HG02852 (cell line): ENCODE measurements at regions not wholly inside any gene's neighbourhood (a gene's known extent, or its start where the extent isn't known, plus 50 kb on each side); places are given as distances from the start of the nearest gene placed in this dataset.
"Not testable (repeated sequence)": the region's sequence is repeated elsewhere in the genome, so short reads cannot be mapped to it uniquely, and the experiment has no call there.

ENCODE experiments used
- ATAC-seq: cut with Tn5 transposase; IDR thresholded peaks from one replicate; pipeline ENCODE4 v1.9.1; 2021; ENCODE audit warnings: mild to moderate bottlenecking, moderate library complexity; ENCODE audit not compliant: unreplicated experiment

- no peak for ATAC-seq
Measured at GRCh38 chr1:14421977-14422609, 176.4 kb upstream of the KAZN start.

DNA sequence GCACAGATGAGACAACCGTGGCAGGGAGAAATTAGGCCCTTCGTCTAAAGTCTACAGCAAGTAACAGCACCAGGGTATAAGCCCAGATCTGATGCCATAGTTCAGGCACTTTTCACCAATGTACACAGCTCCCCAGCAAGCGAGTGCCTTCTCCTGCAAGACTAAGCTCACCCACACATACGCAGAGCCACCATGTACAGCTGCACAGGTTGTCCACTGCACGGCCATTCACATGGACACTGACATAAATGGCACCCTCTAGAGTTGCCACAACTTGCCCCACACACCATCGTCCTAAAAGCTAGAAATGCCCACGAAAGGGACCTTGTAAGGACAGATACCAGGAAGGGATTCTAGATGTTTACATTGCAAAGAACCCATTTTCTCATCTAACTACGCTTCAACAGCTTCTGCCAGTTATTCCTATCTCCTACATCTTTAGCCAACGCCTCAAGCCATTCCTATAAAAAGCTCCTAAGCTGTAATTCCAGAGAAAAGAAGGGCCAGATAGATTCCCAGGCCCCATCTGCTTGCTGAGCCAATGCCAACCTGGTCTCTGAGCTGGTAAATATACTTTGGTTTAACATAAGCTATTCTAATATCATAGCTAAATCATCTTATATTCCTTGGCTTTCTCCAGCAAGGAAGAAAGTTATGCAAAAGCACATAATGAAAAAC is 174.0 kb upstream of the KAZN start:
- no peak for ATAC-seq

- no peak for ATAC-seq
Measured at GRCh38 chr1:14426854-14427253, 171.6 kb upstream of the KAZN start.

DNA sequence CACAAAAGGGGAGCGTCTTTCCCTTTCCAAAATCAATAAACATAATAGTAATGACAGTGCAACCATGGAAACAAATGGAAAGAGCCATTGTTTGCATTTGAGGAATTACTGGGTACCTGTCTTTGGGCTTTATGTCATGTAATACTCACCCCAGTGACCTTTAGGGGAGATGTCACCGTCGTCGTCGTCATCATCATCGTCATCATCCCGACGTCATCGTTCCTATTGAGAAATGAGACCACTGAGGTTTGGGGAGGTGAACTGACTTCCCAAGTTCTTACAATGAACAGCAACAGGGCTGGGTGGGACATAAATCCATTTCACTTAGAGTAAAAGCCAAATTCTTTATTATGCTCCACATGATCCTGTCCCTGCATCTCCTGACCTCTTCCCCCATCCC is 168.9 kb upstream of the KAZN start:
- no peak for ATAC-seq

DNA sequence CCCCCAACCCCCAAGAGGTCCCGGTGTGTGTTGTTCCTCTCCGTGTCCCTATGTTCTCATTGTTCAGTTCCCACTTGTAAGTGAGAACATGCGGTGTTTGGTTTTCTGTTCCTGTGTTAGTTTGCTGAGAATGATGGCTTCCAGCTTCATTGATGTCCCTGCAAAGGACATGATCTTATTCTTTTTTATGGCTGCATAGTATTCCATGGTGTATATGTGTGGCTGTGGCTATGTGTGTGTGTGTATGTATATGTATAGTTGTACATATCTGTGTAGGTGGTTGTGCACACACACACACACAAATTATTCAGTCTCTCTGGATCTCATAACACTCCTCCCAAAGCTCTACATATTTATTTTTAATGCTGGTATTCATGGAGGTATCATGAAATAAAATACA is 165.8 kb upstream of the KAZN start:
- ATAC-seq, result not testable (repeated sequence)

GRCh38 chr1:14435368-14436023 is 163.0 kb upstream of the KAZN start:
- no peak for ATAC-seq

- ATAC-seq, result no peak
Measured at GRCh38 chr1:14437417-14437918, 161.0 kb upstream of the KAZN start.

GRCh38 chr1:14438127-14438769 is 160.2 kb upstream of the KAZN start:
- ATAC-seq, result no peak

DNA sequence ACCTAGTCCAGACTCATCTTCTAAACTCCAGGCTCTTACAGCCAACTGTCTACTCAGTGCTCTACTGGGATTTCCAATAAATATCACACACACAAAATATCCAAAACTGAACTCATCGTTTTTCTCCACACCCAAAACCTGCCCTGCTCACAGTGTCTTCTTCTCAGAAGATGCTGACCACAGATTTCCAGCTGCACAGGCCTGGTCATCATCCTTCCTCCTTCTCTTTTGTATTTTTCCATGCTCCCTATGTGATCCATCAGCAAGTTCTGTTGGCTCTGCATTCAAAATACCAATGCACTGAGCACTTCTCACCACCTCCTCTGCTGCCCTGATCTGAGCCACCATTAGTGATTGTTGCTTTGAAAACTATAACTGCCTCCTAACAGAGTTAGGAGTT is 159.5 kb upstream of the KAZN start:
- ATAC-seq, result no peak

DNA sequence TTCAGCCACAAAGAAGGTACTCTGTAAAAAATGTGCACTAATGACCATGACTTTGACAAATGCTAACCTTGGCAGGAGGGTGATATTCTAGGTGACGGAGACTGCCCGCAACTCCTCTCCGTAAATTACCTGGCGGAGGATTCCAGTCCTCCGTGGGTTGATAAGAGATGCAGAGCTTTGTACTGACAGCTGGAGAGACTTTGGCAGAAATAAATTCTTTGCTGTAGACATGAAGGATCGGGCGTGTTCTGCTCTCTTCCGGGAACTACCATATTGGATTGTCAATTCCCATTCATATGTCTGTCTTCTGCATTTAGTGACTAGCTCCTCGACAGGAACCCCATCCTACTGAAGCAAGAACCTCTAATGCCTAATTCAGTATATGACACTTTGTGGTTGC is 158.3 kb upstream of the KAZN start:
- ATAC-seq, result no peak

- ATAC-seq, result no peak
Measured at GRCh38 chr1:14440731-14441130, 157.8 kb upstream of the KAZN start.

DNA sequence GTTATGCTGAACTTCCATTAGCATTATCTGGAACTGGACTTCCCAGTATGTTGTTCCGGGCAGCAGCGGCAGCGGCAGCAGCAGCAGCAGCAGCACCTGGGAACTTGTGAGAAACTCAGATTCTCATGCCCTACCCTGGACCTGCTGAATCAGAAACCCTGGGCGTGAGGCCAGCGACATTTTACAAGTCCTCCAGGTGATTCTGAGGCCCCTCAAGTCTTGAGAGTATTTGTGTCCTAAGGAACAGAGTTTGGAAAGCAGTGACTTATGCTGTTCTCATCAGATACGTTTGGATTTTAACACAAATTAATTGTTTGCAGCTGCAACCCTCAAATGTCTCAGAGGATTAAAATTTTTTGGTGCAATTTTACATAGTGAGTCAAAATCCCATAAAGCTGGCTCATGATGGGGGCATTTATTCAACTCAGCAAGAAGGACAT is 157.2 kb upstream of the KAZN start:
- ATAC-seq, result no peak

GRCh38 chr1:14442669-14443068 is 155.8 kb upstream of the KAZN start:
- no peak for ATAC-seq

GRCh38 chr1:14443164-14443787 is 155.2 kb upstream of the KAZN start:
- no peak for ATAC-seq

DNA sequence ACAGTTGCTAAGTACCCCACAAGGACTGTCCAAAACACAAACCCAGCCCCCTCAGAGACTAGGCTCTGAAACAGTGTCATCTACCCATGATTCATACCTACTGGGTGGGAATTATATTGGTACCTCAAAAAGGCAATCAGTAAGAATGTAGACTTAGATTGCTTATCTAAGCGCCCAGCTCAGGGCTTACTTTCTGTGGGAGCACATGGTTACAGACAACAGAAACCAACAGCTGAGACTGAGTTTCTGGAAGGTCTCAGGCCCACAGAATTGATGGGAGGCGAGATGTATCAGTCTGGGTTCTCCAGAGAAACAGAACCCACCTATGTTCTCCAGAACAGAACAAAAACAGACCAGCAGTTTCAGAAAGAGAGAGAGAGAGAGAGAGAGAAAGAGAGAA is 147.3 kb upstream of the KAZN start:
- ATAC-seq, result no peak

DNA sequence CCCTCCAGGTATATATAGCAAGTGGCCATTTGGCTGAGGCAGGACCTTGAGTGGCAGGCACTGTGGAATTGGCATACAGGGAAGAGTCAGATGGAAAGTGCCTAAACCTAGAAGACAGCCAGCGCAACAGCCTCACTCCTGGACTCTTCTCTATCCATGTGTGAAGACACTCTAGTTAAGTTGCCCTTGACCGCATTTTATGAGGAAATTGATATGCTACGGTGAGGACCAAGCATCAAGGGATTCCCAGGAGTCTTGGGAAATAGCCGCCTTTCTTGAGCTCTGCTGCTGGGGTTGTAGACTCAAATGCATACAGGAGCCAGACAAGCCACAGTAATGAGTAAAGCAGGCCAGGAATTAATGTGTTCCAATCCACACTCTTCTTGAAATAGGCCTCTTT is 145.9 kb upstream of the KAZN start:
- ATAC-seq, result no peak

GRCh38 chr1:14460173-14460572 is 138.3 kb upstream of the KAZN start:
- ATAC-seq, result no peak

DNA sequence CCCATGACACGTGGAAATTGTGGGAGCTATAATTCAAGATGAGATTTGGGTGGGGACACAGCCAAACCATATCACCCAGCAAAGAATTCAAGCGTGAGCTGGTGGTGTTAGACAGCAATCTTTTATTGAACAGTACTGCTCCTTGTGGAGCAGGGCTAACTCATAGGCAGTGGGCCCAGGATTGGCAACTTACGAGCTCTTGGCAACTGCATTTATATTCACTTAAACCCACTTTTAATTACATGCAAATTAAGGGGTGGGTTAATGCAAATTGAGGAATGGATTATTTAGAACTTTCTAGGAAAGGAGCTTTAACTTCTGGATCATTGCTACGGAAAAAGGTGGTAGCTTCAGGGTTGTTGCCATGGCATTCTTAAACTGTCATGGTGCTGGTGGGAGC is 135.6 kb upstream of the KAZN start:
- ATAC-seq, result no peak

DNA sequence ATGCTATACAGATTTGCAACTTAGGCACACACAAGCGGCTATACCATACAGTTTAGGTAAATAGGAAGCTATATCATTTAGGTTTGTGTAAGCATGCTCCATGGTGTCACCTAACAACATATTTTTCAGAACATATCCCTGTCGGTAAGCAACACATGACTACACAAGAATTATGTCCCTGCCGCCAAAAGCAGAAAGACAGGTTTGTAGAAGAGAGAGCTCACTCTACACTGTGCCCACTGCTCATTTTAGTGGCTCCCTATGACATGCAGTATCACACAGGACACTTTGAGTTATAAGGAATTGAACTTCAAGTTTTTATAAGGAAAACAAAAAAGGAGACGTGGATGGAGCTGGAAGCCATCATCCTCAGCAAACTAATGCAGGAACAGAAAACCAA is 132.5 kb upstream of the KAZN start:
- no peak for ATAC-seq

GRCh38 chr1:14467112-14467511 is 131.4 kb upstream of the KAZN start:
- ATAC-seq, result no peak

- no peak for ATAC-seq
Measured at GRCh38 chr1:14468751-14469150, 129.7 kb upstream of the KAZN start.
